Renal pelvis (tissue), 1 donor: ENCODE measurements at regions not wholly inside any gene's neighbourhood (a gene's known extent, or its start where the extent isn't known, plus 50 kb on each side); places are given as distances from the start of the nearest gene placed in this dataset.

Experiments used
- DNase-seq: peaks from one replicate; pipeline ENCODE4 v3.0.0-alpha.2; 2013

- no peak for DNase-seq
These were observed 1075.0 kb upstream of the TENM3 start for GRCh38 chr4:181168011-181168805.

- no peak for DNase-seq
These were observed 1070.2 kb upstream of the TENM3 start for GRCh38 chr4:181173046-181173445.

- no peak for DNase-seq
These were observed 1066.9 kb upstream of the TENM3 start for GRCh38 chr4:181176306-181176705.

GRCh38 chr4:181181331-181181730 lies 1061.9 kb upstream of the TENM3 start:
- DNase-seq = no peak

GRCh38 chr4:181189751-181190150 lies 1053.5 kb upstream of the TENM3 start:
- DNase-seq = no peak

GRCh38 chr4:181193131-181193930 lies 1049.9 kb upstream of the TENM3 start:
- DNase-seq = peak; percentile 31

GRCh38 chr4:181194096-181194495 lies 1049.1 kb upstream of the TENM3 start:
- DNase-seq = no peak

GRCh38 chr4:181200076-181200475 lies 1043.1 kb upstream of the TENM3 start:
- DNase-seq = no peak

GRCh38 chr4:181202240-181202639 lies 1041.0 kb upstream of the TENM3 start:
- no peak for DNase-seq

- no peak for DNase-seq
These were observed 1039.1 kb upstream of the TENM3 start for GRCh38 chr4:181204109-181204508.

- DNase-seq = peak; percentile 16
These were observed 1029.7 kb upstream of the TENM3 start for GRCh38 chr4:181213551-181213950.

GRCh38 chr4:181216501-181216900 lies 1026.7 kb upstream of the TENM3 start:
- DNase-seq = no peak

GRCh38 chr4:181219783-181220416 lies 1023.3 kb upstream of the TENM3 start:
- DNase-seq = no peak

GRCh38 chr4:181224852-181225251 lies 1018.4 kb upstream of the TENM3 start:
- no peak for DNase-seq

GRCh38 chr4:181225616-181226261 lies 1017.5 kb upstream of the TENM3 start:
- DNase-seq = no peak

- DNase-seq = no peak
These were observed 1008.1 kb upstream of the TENM3 start for GRCh38 chr4:181234951-181235680.

- DNase-seq = no peak
These were observed 997.9 kb upstream of the TENM3 start for GRCh38 chr4:181245326-181245725.

- DNase-seq = no peak
These were observed 994.2 kb upstream of the TENM3 start for GRCh38 chr4:181249031-181249430.

GRCh38 chr4:181254771-181255170 lies 988.4 kb upstream of the TENM3 start:
- DNase-seq = no peak

- no peak for DNase-seq
These were observed 984.6 kb upstream of the TENM3 start for GRCh38 chr4:181258569-181258968.

GRCh38 chr4:181259081-181259709 lies 984.0 kb upstream of the TENM3 start:
- DNase-seq = no peak
